ENCODE measurements at regions not wholly inside any gene's neighbourhood (a gene's known extent, or its start where the extent isn't known, plus 50 kb on each side); places are given as distances from the start of the nearest gene placed in this dataset.

DNA sequence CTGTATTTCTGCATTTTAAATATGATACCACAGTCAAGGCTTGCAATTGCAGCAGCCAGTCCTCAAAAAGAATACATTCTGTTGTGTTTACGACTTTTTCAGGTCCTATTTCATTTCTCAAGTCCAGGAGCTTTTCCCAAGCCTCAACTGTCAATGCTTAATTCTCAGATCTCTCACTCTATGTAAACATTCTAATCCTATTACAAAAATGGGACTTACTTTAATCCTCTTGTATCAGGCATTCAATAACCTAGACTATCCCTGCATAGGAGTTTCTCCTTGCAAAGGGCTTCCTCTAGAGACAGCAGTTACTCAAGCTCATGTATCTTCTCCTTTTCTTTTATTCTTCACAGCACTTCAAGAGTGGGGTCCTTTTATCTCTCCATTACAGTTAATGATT is 1293.0 kb downstream of the GRIK2 start:
- in situ Hi-C loops (cut with MboI) = no loop called here
- Histone ChIP-seq H3K27me3 (ENCODE audit: control insufficient read depth in 2 of 2, insufficient read depth in 2 of 2, low read length in 2 of 2) (no peaks in the 10 kb centered on the region), H3K9ac (ENCODE audit: insufficient read depth in 1 of 2, low read depth in 2 of 2, low read length in 2 of 2) (no peak overlapping the region), H3K4me3 (no peak overlapping the region), H3K27ac (ENCODE audit: extremely low read depth, low read depth, low read length) (no peak overlapping the region), H3K4me1 (replicated peaks in 1 of 2; ENCODE audit: control insufficient read depth in 2 of 2, insufficient read depth in 2 of 2, low read length in 2 of 2) (no peaks in the 10 kb centered on the region), H3K9me1 (ENCODE audit: control insufficient read depth, insufficient read depth, low read length) (no peaks in the 10 kb centered on the region), H3K4me2 (ENCODE audit: insufficient read depth, low read length) (no peak overlapping the region), H3K79me2 (ENCODE audit: control insufficient read depth, insufficient read depth, low read length) (no peaks in the 10 kb centered on the region), H3K9me3 (replicated peaks; ENCODE audit: control insufficient read depth, insufficient read depth, low read depth, low read length) (no peaks in the 10 kb centered on the region; the same call in 1 of the 2 replicates), H3K36me3 (ENCODE audit: control insufficient read depth, insufficient read depth, low read length) (no peaks in the 10 kb centered on the region), H4K20me1 (replicated peaks; ENCODE audit: control insufficient read depth, insufficient read depth, low read length) (no peaks in the 10 kb centered on the region), H2AFZ (ENCODE audit: low read depth, low read length) (no peak overlapping the region)
- no TSS peak for BruUV-seq (replicated peaks)
- DNase-seq (ENCODE audit: extremely low read depth in 1 of 4, low spot score in 3 of 4) (no peak), FAIRE-seq (no peak), ATAC-seq (no peak)
- CTCF ChIA-PET (ENCODE audit: low intra/inter-chr PET ratio) = no interaction called here
- POLR2A ChIA-PET = no interaction called here
- intact Hi-C loops (cut with micrococcal nuclease) = no loop called here
- 7% methylated on average over 1 of the region's 1 CpG for WGBS (ENCODE audit: insufficient coverage, low coverage, missing lambda C conversion rate)
- TF ChIP-seq SRSF7 (optimal IDR thresholded peaks at IDR 0.05; ENCODE audit: low read depth, low read length) (no peak), SMARCA4 (IDR thresholded peaks at IDR 0.05) (no peak), FOXK1 (CRISPR knock-in tag; IDR thresholded peaks at IDR 0.05; ENCODE audit: borderline replicate concordance) (no peak), SLC30A9 (CRISPR knock-in tag; IDR thresholded peaks at IDR 0.05) (no peak), ATF1 (CRISPR knock-in tag; IDR thresholded peaks at IDR 0.05) (no peak), ATF1 (tag; IDR thresholded peaks at IDR 0.05) (no peak), CREB1 (IDR thresholded peaks at IDR 0.05) (no peak), CREB1 (CRISPR knock-in tag; IDR thresholded peaks at IDR 0.05) (no peak), TAF1 (IDR thresholded peaks at IDR 0.05; ENCODE audit: control insufficient read depth, extremely low read depth, insufficient read depth, low read length, severe bottlenecking) (no peak), HDAC3 (IDR thresholded peaks at IDR 0.05; ENCODE audit: borderline replicate concordance, partially characterized antibody) (no peak), HDAC8 (tag; IDR thresholded peaks at IDR 0.05) (no peak), ZNF408 (CRISPR knock-in tag; IDR thresholded peaks at IDR 0.05; ENCODE audit: low read depth) (no peak), TAF9B (IDR thresholded peaks at IDR 0.05; ENCODE audit: partially characterized antibody) (no peak), BRD4 (IDR thresholded peaks at IDR 0.05) (no peak), SREBF1 (IDR thresholded peaks at IDR 0.05; ENCODE audit: borderline replicate concordance, low read depth, low read length) (no peak)
- TF ChIP-seq, protein P1, sequence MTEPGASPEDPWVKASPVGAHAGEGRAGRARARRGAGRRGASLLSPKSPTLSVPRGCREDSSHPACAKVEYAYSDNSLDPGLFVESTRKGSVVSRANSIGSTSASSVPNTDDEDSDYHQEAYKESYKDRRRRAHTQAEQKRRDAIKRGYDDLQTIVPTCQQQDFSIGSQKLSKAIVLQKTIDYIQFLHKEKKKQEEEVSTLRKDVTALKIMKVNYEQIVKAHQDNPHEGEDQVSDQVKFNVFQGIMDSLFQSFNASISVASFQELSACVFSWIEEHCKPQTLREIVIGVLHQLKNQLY (CRISPR knock-in tag; conservative IDR thresholded peaks at IDR 0.05) = no peak
- TF ChIP-seq, protein P2, sequence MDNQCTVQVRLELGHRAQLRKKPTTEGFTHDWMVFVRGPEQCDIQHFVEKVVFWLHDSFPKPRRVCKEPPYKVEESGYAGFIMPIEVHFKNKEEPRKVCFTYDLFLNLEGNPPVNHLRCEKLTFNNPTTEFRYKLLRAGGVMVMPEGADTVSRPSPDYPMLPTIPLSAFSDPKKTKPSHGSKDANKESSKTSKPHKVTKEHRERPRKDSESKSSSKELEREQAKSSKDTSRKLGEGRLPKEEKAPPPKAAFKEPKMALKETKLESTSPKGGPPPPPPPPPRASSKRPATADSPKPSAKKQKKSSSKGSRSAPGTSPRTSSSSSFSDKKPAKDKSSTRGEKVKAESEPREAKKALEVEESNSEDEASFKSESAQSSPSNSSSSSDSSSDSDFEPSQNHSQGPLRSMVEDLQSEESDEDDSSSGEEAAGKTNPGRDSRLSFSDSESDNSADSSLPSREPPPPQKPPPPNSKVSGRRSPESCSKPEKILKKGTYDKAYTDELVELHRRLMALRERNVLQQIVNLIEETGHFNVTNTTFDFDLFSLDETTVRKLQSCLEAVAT (IDR thresholded peaks at IDR 0.05) = no peak
- TF ChIP-seq, protein P3, sequence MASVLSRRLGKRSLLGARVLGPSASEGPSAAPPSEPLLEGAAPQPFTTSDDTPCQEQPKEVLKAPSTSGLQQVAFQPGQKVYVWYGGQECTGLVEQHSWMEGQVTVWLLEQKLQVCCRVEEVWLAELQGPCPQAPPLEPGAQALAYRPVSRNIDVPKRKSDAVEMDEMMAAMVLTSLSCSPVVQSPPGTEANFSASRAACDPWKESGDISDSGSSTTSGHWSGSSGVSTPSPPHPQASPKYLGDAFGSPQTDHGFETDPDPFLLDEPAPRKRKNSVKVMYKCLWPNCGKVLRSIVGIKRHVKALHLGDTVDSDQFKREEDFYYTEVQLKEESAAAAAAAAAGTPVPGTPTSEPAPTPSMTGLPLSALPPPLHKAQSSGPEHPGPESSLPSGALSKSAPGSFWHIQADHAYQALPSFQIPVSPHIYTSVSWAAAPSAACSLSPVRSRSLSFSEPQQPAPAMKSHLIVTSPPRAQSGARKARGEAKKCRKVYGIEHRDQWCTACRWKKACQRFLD (CRISPR knock-in tag; IDR thresholded peaks at IDR 0.05) = no peak
- TF ChIP-seq, protein P4, sequence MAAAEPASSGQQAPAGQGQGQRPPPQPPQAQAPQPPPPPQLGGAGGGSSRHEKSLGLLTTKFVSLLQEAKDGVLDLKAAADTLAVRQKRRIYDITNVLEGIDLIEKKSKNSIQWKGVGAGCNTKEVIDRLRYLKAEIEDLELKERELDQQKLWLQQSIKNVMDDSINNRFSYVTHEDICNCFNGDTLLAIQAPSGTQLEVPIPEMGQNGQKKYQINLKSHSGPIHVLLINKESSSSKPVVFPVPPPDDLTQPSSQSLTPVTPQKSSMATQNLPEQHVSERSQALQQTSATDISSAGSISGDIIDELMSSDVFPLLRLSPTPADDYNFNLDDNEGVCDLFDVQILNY (CRISPR knock-in tag; IDR thresholded peaks at IDR 0.05) = no peak
- TF ChIP-seq, protein P5, sequence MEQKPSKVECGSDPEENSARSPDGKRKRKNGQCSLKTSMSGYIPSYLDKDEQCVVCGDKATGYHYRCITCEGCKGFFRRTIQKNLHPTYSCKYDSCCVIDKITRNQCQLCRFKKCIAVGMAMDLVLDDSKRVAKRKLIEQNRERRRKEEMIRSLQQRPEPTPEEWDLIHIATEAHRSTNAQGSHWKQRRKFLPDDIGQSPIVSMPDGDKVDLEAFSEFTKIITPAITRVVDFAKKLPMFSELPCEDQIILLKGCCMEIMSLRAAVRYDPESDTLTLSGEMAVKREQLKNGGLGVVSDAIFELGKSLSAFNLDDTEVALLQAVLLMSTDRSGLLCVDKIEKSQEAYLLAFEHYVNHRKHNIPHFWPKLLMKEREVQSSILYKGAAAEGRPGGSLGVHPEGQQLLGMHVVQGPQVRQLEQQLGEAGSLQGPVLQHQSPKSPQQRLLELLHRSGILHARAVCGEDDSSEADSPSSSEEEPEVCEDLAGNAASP (IDR thresholded peaks at IDR 0.05) = no peak
